ENCODE measurements at regions not wholly inside any gene's neighbourhood (a gene's known extent, or its start where the extent isn't known, plus 50 kb on each side); places are given as distances from the start of the nearest gene placed in this dataset.

DNA sequence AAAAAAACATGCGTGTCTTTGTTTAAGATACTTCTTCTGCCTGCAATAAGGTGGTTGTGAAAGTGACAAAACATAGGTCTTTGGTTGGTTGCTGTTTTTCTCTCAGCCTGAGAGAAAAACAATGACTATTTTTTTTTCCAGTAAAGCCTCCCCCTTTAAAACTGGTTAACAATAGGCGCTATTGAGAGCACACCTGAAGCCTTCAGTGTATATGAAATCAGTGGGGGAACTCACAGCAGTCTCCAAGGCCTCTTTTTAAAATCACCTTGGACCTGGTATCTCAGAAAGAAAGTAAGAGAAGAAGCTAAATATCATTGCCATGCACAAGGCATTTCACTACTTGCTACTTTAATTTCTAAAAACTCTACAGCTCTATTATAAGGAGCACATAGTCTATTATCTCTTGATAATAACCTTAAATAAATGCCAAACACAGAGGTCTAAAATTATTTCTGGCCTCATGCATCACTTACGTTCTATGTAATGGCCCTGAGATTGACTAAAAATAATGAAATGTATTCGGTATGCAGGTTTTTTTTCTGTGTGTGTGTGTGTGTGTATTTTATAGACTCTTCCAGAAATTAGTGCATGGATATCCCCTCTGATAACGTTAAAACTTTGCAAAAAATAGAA is 544.4 kb downstream of the TDRD15 start:
- TF ChIP-seq BHLHE40 (IDR thresholded peaks at IDR 0.05; ENCODE audit: borderline replicate concordance): no peak
- TF ChIP-seq NFRKB (IDR thresholded peaks at IDR 0.05): no peak
- no peak for TF ChIP-seq LEF1 (IDR thresholded peaks at IDR 0.05; ENCODE audit: borderline replicate concordance)
- no peak for TF ChIP-seq SP1 (IDR thresholded peaks at IDR 0.05)
- TF ChIP-seq SUZ12 (IDR thresholded peaks at IDR 0.05): no peak
- TF ChIP-seq PKNOX1 (IDR thresholded peaks at IDR 0.05): no peak
- TF ChIP-seq ARNT (IDR thresholded peaks at IDR 0.05): no peak
- TF ChIP-seq FOXA1 (IDR thresholded peaks at IDR 0.05): no peak
- TF ChIP-seq ELF4 (IDR thresholded peaks at IDR 0.05): no peak
